ENCODE measurements at regions not wholly inside any gene's neighbourhood (a gene's known extent, or its start where the extent isn't known, plus 50 kb on each side); places are given as distances from the start of the nearest gene placed in this dataset.

GRCh38 chr7:88457320-88457719 is 150.6 kb upstream of the STEAP4 start:
- TF ChIP-seq CTCF (IDR thresholded peaks at IDR 0.05) (no peak), POLR2A (IDR thresholded peaks at IDR 0.05) (no peak)
